Fibroblast of lung (primary cell): ENCODE measurements at regions not wholly inside any gene's neighbourhood (a gene's known extent, or its start where the extent isn't known, plus 50 kb on each side); places are given as distances from the start of the nearest gene placed in this dataset.

Experiments used
- CTCF ChIP-seq, 2 donors: IDR thresholded peaks in 1 of 2; conservative IDR thresholded peaks in 1 of 2; 1 replicate in 1 of 2; 2 replicates in 1 of 2; pipeline ENCODE4 v1.5.1; 2011 to 2012; ENCODE audit warnings: low read length in 2 of 2, control low read depth in 1 of 2, inconsistent platforms in 1 of 2, low read depth in 1 of 2, mild to moderate bottlenecking in 1 of 2
- EZH2 ChIP-seq: IDR thresholded peaks from 2 replicates; pipeline ENCODE4 v1.5.1; 2012; ENCODE audit warnings: low read length, control low read depth, mild to moderate bottlenecking; ENCODE audit errors: missing control alignments

GRCh38 chr5:155594270-155594669 lies 580.7 kb downstream of the KIF4B start:
- TF ChIP-seq CTCF (conservative IDR thresholded peaks at IDR 0.05 in 1 of 2, IDR thresholded peaks at IDR 0.05 in 1 of 2; ENCODE audit: low read depth in 1 of 2, low read length in 2 of 2) = no peak
- TF ChIP-seq EZH2 = no peak
